Spleen (tissue), 7 donors: ENCODE measurements at regions not wholly inside any gene's neighbourhood (a gene's known extent, or its start where the extent isn't known, plus 50 kb on each side); places are given as distances from the start of the nearest gene placed in this dataset.

Experiments used
- POLR2A ChIP-seq, 3 donors: fragments of 450-650 bp; IDR thresholded peaks; one replicate each; pipeline ENCODE4 v1.5.1; 2017; ENCODE audit warnings: antibody characterized with exemption in 3 of 3, mild to moderate bottlenecking in 1 of 3
- POLR2AphosphoS5 ChIP-seq, 3 donors: sonication (generic); formaldehyde crosslinking; IDR thresholded peaks; one replicate each; pipeline ENCODE4 v1.5.1; 2017; ENCODE audit warnings: antibody characterized with exemption in 3 of 3
- TF ChIP-seq, protein P1 (sequence below), 11 experiments: fragments of 200-600 bp in 7 of 11; fragments of 450-650 bp in 4 of 11; sonication (generic) in 4 of 11; IDR thresholded peaks in 8 of 11; conservative IDR thresholded peaks in 3 of 11; 1 replicate in 7 of 11; 2 replicates in 4 of 11; pipeline versions ENCODE4 v1.4.0 to v1.8.0; 2016 to 2021; ENCODE audit warnings: antibody characterized with exemption in 11 of 11, inconsistent platforms in 4 of 11, mild to moderate bottlenecking in 1 of 11
- donor health status: DM: no; HTN: no; CAD: no; lungs with moderate emphysema.
- donor health status: DM: no; HTN: no; CAD: no.
- donor health status: DM: no; HTN: no; CAD: no.

DNA sequence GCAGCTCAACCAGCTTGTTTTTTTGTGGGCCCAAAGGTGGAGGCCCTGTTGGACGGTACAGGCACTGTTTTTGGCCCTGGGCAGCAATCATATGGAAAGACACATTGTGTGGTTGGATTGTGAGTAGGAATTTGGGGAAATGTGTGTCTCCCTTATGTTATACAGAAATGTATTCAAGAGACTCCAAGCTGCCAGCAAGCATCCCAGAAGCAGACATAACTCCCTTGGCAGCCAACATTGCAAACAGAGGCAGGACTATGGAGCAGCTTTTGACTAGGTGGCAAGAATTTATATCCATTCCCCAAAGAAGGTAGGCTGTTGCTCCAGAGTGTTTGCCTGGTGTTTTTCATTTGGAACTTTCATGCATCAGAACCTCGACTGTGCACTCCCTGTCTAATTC, 104.9 kb downstream of the BUB3 start:
- TF ChIP-seq, protein P1, sequence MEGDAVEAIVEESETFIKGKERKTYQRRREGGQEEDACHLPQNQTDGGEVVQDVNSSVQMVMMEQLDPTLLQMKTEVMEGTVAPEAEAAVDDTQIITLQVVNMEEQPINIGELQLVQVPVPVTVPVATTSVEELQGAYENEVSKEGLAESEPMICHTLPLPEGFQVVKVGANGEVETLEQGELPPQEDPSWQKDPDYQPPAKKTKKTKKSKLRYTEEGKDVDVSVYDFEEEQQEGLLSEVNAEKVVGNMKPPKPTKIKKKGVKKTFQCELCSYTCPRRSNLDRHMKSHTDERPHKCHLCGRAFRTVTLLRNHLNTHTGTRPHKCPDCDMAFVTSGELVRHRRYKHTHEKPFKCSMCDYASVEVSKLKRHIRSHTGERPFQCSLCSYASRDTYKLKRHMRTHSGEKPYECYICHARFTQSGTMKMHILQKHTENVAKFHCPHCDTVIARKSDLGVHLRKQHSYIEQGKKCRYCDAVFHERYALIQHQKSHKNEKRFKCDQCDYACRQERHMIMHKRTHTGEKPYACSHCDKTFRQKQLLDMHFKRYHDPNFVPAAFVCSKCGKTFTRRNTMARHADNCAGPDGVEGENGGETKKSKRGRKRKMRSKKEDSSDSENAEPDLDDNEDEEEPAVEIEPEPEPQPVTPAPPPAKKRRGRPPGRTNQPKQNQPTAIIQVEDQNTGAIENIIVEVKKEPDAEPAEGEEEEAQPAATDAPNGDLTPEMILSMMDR (IDR thresholded peaks at IDR 0.05 in 8 of 11, conservative IDR thresholded peaks at IDR 0.05 in 3 of 11) = no peak
- TF ChIP-seq POLR2A (IDR thresholded peaks at IDR 0.05) = no peak
- TF ChIP-seq POLR2AphosphoS5 (IDR thresholded peaks at IDR 0.05) = no peak
